Neural crest cell (in vitro differentiated cells): ENCODE measurements at regions not wholly inside any gene's neighbourhood (a gene's known extent, or its start where the extent isn't known, plus 50 kb on each side); places are given as distances from the start of the nearest gene placed in this dataset.

Source experiments
- DNase-seq: peaks from one replicate; pipeline ENCODE4 v3.0.0; 2021; ENCODE audit warnings: low read depth, mixed read lengths, low spot score
- H3K27ac Mint-ChIP-seq: one replicate; pipeline ENCODE4 v1.8.0; 2021; ENCODE audit warnings: mild to moderate bottlenecking, mixed read lengths; ENCODE audit not compliant: unreplicated experiment
- H3K27me3 Mint-ChIP-seq: 2 replicates; pipeline ENCODE4 v1.8.0; 2021; ENCODE audit warnings: low read depth, mild to moderate bottlenecking, mixed read lengths
- H3K36me3 Mint-ChIP-seq: 2 replicates; pipeline ENCODE4 v1.8.0; 2021; ENCODE audit warnings: low read depth, mild to moderate bottlenecking, mixed read lengths
- H3K4me1 Mint-ChIP-seq: 2 replicates; pipeline ENCODE4 v1.8.0; 2021; ENCODE audit warnings: mixed read lengths
- H3K4me3 Mint-ChIP-seq: one replicate; pipeline ENCODE4 v1.8.0; 2021; ENCODE audit warnings: mild to moderate bottlenecking, mixed read lengths
- H3K9me3 Mint-ChIP-seq: 2 replicates; pipeline ENCODE4 v1.8.0; 2021; ENCODE audit warnings: mixed read lengths
- CTCF ChIP-seq: fragments of 200-600 bp; sonication (generic); conservative IDR thresholded peaks from 2 replicates; pipeline ENCODE4 v1.5.0; 2021; ENCODE audit warnings: antibody characterized with exemption, mild to moderate bottlenecking

GRCh38 chr13:80590551-80590950 lies 249.6 kb upstream of the SPRY2 start:
- no peaks in the 10 kb centered on the region for H3K27me3 Mint-ChIP-seq
- peaks cover 3% of the 10 kb centered on the region for H3K36me3 Mint-ChIP-seq
- no peaks in the 10 kb centered on the region for H3K4me1 Mint-ChIP-seq
- peaks cover 4% of the 10 kb centered on the region for H3K9me3 Mint-ChIP-seq
- TF ChIP-seq CTCF: no peak
- H3K4me3 Mint-ChIP-seq: no peak overlapping the region
- no peak overlapping the region for H3K27ac Mint-ChIP-seq
- no peak for DNase-seq

GRCh38 chr13:80586356-80586755 lies 245.4 kb upstream of the SPRY2 start:
- TF ChIP-seq CTCF: no peak

GRCh38 chr13:80585531-80585930 lies 244.6 kb upstream of the SPRY2 start:
- peaks cover 24% of the 10 kb centered on the region for H3K9me3 Mint-ChIP-seq
- TF ChIP-seq CTCF: no peak
- H3K27me3 Mint-ChIP-seq: no peaks in the 10 kb centered on the region

More at GRCh38 chr13:80586356-80586755, 245.4 kb upstream of the SPRY2 start:
- peaks cover 17% of the 10 kb centered on the region for H3K9me3 Mint-ChIP-seq
- H3K27ac Mint-ChIP-seq: no peak overlapping the region
- H3K27me3 Mint-ChIP-seq: no peaks in the 10 kb centered on the region
- H3K36me3 Mint-ChIP-seq: peaks cover 7% of the 10 kb centered on the region
- H3K4me3 Mint-ChIP-seq: no peak overlapping the region
- DNase-seq: no peak
- peaks cover 7% of the 10 kb centered on the region for H3K4me1 Mint-ChIP-seq

GRCh38 chr13:80584785-80585184 lies 243.9 kb upstream of the SPRY2 start:
- Mint-ChIP-seq H3K27ac (no peak overlapping the region), H3K4me1 (peaks cover 7% of the 10 kb centered on the region)

More at GRCh38 chr13:80585531-80585930, 244.6 kb upstream of the SPRY2 start:
- Mint-ChIP-seq H3K27ac (no peak overlapping the region), H3K4me1 (peaks cover 7% of the 10 kb centered on the region), H3K36me3 (peaks cover 13% of the 10 kb centered on the region), H3K4me3 (no peak overlapping the region)
- no peak for DNase-seq

GRCh38 chr13:80584306-80584705 lies 243.4 kb upstream of the SPRY2 start:
- Mint-ChIP-seq H3K9me3 (peaks cover 29% of the 10 kb centered on the region), H3K36me3 (peaks cover 14% of the 10 kb centered on the region), H3K4me1 (peaks cover 7% of the 10 kb centered on the region), H3K4me3 (no peak overlapping the region), H3K27me3 (no peaks in the 10 kb centered on the region), H3K27ac (no peak overlapping the region)
- no peak for TF ChIP-seq CTCF
- no peak for DNase-seq

More at GRCh38 chr13:80584785-80585184, 243.9 kb upstream of the SPRY2 start:
- no peak overlapping the region for H3K4me3 Mint-ChIP-seq
- peaks cover 28% of the 10 kb centered on the region for H3K9me3 Mint-ChIP-seq
- H3K36me3 Mint-ChIP-seq: peaks cover 14% of the 10 kb centered on the region
- DNase-seq: no peak
- TF ChIP-seq CTCF: no peak
- H3K27me3 Mint-ChIP-seq: no peaks in the 10 kb centered on the region
